HepG2 (cell line): ENCODE measurements at regions not wholly inside any gene's neighbourhood (a gene's known extent, or its start where the extent isn't known, plus 50 kb on each side); places are given as distances from the start of the nearest gene placed in this dataset.

Experiments
- ARHGAP35 ChIP-seq: sonication (generic); formaldehyde crosslinking; IDR thresholded peaks from 2 replicates; pipeline ENCODE4 v1.9.0; 2022; ENCODE audit warnings: mild to moderate bottlenecking, inconsistent platforms, moderate library complexity, missing genetic modification reagents, borderline replicate concordance
- CENPX ChIP-seq: sonication (generic); formaldehyde crosslinking; IDR thresholded peaks from 2 replicates; pipeline ENCODE4 v1.9.0; 2021; ENCODE audit warnings: mild to moderate bottlenecking, missing genetic modification reagents, moderate library complexity
- CTCF ChIP-seq: sonication (generic); formaldehyde crosslinking; IDR thresholded peaks from 2 replicates; pipeline ENCODE4 v1.5.0; 2020; ENCODE audit warnings: mild to moderate bottlenecking, missing genetic modification reagents, moderate library complexity
- JARID2 ChIP-seq: sonication (generic); formaldehyde crosslinking; IDR thresholded peaks from 2 replicates; pipeline ENCODE4 v1.8.1; 2023; ENCODE audit warnings: missing genetic modification reagents, inconsistent platforms; ENCODE audit not compliant: insufficient replicate concordance
- MYC ChIP-seq: sonication (generic); formaldehyde crosslinking; IDR thresholded peaks from 2 replicates; pipeline ENCODE4 v1.9.0; 2021; ENCODE audit warnings: missing genetic modification reagents, borderline replicate concordance
- NR2C2 ChIP-seq: sonication (generic); formaldehyde crosslinking; IDR thresholded peaks from 2 replicates; pipeline ENCODE4 v1.4.0; 2020; ENCODE audit warnings: missing genetic modification reagents, mild to moderate bottlenecking, moderate library complexity, borderline replicate concordance
- POLR2A ChIP-seq, 2 experiments: IDR thresholded peaks; 2 replicates each; pipeline ENCODE4 v1.6.1; 2011; ENCODE audit warnings: low read depth in 2 of 2, low read length in 2 of 2, mild to moderate bottlenecking in 1 of 2, moderate library complexity in 1 of 2; ENCODE audit not compliant: insufficient read depth in 1 of 2
- PRDM4 ChIP-seq: sonication (generic); formaldehyde crosslinking; IDR thresholded peaks from 2 replicates; pipeline ENCODE4 v1.9.0; 2021; ENCODE audit warnings: missing genetic modification reagents, borderline replicate concordance
- RBFOX2 ChIP-seq: fragments of 200-400 bp; formaldehyde crosslinking; IDR thresholded peaks from 2 replicates; pipeline ENCODE4 v1.6.1; 2017; ENCODE audit warnings: low read depth, mild to moderate bottlenecking, low read length
- TAF1 ChIP-seq: sonication (generic); formaldehyde crosslinking; IDR thresholded peaks from 2 replicates; pipeline ENCODE4 v1.4.0; 2020; ENCODE audit warnings: missing genetic modification reagents
- YY1 ChIP-seq: IDR thresholded peaks from 2 replicates; pipeline ENCODE4 v1.6.1; 2011; ENCODE audit warnings: low read length, low read depth, moderate library complexity, mild to moderate bottlenecking; ENCODE audit not compliant: insufficient read depth, insufficient replicate concordance
- ZBTB38 ChIP-seq: sonication (generic); formaldehyde crosslinking; IDR thresholded peaks from 2 replicates; pipeline ENCODE4 v1.5.1; 2020; ENCODE audit warnings: mild to moderate bottlenecking, missing genetic modification reagents
- ZNF710 ChIP-seq: sonication (generic); formaldehyde crosslinking; IDR thresholded peaks from 2 replicates; pipeline ENCODE4 v1.5.0; 2020; ENCODE audit warnings: mild to moderate bottlenecking, missing genetic modification reagents, borderline replicate concordance
- ZSCAN30 ChIP-seq: sonication (generic); formaldehyde crosslinking; IDR thresholded peaks from 2 replicates; pipeline ENCODE4 v1.5.0; 2020; ENCODE audit warnings: mild to moderate bottlenecking, missing genetic modification reagents

GRCh38 chr5:159671886-159672285, 244.4 kb upstream of the ADRA1B start:
- TF ChIP-seq MYC, result no peak
- no peak for TF ChIP-seq NR2C2 (CRISPR knock-in tag)
- no peak for TF ChIP-seq CTCF (CRISPR knock-in tag)
- no peak for TF ChIP-seq TAF1
- no peak for TF ChIP-seq ZSCAN30 (CRISPR knock-in tag)
- no peak for TF ChIP-seq POLR2A (IDR thresholded peaks at IDR 0.05; ENCODE audit: insufficient read depth in 1 of 2, low read depth in 2 of 2, low read length in 2 of 2)
- TF ChIP-seq CENPX (CRISPR knock-in tag), result no peak
- TF ChIP-seq ZNF710 (CRISPR knock-in tag), result no peak
- no peak for TF ChIP-seq RBFOX2
- TF ChIP-seq JARID2 (CRISPR knock-in tag), result no peak
- no peak for TF ChIP-seq ZBTB38 (CRISPR knock-in tag)
- TF ChIP-seq YY1, result no peak
- TF ChIP-seq ARHGAP35 (CRISPR knock-in tag), result no peak
- TF ChIP-seq PRDM4 (CRISPR knock-in tag), result no peak
